HG02884 (cell line): ENCODE measurements at regions not wholly inside any gene's neighbourhood (a gene's known extent, or its start where the extent isn't known, plus 50 kb on each side); places are given as distances from the start of the nearest gene placed in this dataset.

ENCODE experiments used
- ATAC-seq: cut with Tn5 transposase; IDR thresholded peaks from one replicate; pipeline ENCODE4 v1.9.1; 2021; ENCODE audit warnings: mild to moderate bottlenecking, moderate library complexity; ENCODE audit not compliant: unreplicated experiment

DNA sequence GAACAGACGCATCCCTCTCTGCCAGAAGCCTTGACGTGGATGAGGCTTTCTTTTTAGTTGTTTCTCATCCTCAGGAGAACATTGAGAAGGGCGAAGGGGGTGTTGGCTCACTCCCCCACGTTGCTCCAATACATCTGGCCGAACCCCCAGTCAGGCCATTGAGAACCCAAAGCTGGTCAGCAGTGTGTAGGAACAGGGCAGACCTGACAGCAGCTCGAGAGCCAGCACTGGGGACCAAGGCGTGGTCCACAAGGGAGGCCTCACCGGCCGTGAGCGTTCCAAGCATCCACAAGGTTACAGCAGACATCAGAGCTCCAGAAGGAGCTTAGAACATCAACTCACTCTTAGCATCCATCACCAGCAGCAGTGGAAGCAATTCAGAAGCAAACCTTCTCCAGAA is 387.9 kb upstream of the ARID1B start:
- ATAC-seq = no peak

DNA sequence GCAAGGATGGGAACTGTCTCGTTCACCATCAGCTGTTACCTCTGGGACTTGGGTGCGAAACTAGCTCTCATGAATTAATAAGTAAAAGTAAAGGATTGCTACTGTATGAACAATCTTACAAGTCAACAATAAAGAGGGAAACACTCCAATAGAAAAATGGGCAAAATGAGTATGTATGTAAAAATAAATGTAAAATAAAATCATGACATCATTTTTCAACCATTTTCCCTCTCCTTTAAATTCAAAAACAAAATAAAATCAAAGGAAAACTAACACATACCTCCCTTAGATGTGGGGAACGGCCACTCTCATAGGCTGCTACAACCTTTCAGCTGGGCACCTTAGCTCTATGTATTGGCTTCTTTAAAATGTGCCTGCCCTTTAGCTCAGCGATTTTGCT is 389.7 kb upstream of the ARID1B start:
- ATAC-seq = no peak

DNA sequence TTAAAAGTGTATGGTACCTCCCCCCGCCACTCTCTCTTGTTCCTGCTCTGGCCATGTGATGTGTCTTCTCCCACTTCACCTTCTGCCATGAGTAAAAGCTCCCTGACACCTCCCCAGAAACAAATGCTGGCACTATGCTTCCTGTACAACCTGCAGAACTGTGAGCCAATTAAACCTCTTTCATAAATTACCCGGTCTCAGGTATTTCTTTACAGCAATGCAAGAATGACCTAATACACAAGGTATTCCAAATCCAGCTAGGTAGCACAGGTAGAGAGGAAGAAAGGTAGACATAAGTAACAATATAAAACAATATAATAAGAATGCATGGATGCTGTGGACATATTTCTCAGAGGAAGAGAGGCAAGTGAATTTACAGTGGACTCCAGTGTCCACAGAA is 394.1 kb upstream of the ARID1B start:
- ATAC-seq = no peak

DNA sequence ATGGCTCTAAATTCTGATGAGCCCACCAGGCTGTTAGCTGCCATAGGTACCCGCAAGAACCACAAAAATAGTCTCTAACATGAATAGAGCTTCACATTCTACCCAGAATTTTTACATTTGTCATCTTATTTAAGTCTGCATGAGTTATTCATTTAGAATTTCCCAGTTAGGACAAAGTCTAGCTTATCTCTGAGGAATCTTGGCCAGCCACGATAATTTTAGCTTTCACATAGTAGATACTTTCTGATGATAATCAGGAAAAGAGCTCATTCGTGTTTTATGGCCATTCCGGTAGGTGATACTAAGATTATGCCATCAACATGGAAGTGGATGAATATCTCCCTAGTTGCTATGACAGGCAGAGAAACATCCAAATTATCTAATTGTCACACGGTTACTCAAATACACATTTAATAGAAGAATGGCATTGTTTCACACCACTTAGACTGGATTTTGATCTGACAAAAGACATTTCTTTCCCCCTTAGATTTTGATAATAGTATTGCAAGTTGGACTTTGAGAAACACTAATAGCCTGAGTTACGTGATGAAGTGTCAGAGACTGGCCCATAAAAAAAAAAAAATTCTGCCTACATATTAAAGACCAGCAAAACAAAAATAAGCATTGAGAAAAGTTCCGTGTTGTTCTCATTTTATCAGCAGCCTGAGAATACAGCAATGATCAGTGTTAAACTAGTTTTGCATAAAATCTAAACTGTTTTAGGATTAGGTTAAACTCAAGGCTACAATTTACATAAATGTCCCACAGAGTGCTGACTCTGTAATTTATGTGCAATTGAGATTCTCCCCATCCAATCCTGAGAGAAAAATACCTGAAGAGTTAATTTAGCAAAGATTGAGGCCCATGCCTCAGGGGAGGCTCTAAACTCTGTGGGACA is 397.5 kb upstream of the ARID1B start:
- ATAC-seq = no peak

DNA sequence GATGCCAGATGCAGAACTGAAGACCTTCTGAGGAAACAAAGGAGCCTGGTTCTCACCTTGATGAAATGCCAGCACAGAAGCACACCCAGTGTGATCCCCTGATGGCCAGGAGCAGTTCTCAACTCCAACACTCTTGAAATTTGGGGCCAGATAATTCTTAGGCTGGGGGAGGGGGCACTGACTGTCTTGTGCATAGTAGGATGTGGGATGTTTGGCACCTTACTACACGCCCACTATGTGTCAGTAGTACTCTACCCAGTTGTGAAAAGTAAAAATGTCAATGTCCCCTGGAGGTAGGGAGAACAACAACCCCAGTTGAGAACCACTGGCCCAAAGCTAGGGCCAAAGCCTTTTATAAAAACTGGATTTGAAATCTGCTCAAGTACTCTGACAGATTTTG is 398.3 kb upstream of the ARID1B start:
- ATAC-seq = no peak

DNA sequence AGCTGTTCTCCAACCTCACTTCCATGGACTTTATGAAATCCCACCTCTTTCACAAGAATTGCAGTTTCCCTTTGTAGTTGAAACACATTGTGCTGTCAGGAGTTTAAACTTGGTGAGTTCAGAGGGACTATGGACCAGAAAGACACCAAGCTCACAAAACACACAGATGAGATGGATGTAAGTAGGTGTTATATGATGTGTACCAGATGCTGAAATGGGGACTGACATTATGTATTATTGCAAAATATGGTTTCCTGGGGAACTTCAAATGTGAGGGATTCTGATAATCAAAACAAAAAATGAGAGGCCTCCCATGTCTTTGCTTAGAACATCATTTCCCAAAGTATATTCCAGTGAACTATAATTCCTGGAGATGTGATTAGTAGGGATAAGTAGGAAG is 401.1 kb upstream of the ARID1B start:
- ATAC-seq = no peak

DNA sequence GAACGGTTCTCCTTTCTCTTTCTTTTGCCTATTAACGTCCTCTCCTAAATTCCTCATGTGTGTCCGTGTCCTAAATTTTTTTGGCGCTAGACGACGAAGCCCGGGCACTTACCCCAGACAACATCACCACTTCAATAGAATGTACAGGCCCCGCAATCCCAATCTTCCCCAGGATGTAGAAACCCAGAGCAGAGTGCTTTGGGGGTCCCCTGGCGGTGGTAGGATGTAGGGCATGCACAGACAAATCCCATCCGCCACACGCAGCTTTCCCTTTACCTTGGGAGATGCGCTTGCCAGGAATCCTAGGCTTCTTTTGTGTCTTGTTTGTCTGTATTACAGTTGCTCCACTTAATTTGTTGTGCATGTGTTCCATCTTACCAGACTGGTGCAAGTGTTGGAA is 417.3 kb upstream of the ARID1B start:
- no peak for ATAC-seq

DNA sequence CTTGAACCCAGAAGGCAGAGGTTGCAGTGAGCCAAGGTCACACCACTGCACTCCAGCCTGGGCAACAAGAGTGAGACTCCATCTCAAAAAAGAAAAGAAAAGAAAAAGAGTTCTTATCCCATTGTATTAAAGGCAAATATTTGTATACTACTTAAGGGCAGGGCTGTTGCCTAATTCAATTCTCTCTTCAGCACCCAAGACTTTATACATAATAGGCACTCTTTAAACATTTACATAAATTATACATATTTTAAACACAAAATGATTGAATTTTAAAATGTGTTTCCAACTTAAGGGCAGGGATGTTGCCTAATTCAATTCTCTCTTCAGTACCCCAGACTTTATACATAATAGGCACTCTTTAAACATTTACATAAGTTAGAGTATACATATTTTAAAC is 424.3 kb upstream of the ARID1B start:
- no peak for ATAC-seq

DNA sequence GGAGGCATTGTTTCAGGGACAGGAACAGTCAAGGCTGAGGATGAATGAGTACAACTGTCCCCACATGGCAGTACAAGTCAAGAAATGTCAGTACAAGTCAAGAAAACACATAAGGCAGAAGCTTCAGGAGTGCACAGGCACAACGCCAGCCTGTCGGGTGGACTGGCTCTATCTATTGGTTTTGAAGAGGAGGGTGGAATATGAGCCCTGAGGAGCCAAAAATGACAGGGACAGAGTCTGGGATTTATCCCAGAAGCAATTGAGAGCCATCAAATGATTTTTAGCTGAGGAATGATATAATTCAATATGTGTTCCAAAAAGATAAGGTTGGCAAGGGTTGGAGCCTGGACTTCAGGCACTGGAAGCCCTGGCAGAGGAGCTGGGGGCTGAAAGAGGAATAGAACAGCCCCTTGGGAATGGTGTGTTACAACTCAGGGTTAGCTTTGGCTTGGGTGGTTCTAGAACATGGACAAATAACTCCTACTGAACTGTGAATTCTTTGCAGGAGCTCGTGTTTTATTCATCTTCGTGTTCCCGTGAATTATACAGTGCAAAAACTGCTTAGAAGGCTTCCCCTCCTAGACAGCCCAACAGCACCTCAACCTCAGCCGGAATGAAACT is 425.7 kb upstream of the ARID1B start:
- no peak for ATAC-seq

DNA sequence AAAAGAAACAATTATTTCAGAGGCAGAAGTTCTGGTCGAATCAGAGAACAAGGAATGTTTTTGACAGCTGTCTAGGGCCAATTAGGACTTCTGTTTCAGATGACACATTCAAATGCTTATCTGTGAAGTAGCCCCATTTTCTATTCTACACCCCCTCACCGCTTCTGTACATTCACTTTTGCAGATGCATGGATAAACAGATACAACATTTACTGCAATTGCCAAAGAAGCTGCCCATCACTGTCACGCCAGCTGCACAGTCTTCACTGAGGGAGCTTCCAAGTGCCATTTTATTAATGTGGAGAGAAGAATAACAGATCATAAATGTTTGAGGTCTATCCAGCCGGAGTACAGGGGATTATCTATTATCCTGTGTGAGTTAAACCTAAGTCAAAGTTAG is 426.8 kb upstream of the ARID1B start:
- ATAC-seq = no peak

DNA sequence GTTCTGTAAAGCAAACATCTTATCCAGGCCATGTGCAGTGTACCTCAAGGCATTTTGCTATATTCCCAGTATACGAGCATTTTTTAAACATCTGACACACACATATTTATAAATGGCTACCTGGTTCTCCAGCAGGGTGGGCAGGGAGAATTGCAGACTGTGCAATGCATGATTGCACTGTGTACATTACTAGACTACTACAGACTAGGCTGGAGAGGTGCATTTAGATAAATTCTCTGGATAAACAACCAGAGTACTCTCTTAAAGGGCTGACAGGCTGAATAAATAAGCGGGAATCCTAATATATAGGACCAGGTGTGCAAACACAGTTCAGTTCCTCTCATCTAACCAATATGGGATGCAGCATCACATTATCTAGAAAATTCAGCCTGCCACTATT is 428.3 kb upstream of the ARID1B start:
- no peak for ATAC-seq

DNA sequence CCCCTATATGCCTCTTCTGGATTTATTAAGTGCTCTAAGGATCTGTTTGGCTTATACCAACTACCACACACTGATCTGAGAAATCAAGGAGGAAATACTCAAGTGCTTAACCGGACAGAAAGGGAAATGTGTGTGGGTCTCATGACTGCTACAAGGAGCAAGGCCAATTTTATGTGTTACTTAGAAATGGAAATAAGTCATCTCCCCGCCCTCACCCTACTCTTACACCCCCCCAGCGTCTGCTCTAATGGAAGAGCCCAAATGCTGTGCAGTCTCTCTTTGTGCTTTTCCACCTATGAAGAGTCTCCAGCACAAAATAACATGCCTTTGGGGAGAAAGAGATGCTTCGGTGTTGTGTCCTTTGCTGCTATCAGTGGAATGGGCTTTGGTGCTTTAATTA is 428.8 kb upstream of the ARID1B start:
- ATAC-seq = no peak

DNA sequence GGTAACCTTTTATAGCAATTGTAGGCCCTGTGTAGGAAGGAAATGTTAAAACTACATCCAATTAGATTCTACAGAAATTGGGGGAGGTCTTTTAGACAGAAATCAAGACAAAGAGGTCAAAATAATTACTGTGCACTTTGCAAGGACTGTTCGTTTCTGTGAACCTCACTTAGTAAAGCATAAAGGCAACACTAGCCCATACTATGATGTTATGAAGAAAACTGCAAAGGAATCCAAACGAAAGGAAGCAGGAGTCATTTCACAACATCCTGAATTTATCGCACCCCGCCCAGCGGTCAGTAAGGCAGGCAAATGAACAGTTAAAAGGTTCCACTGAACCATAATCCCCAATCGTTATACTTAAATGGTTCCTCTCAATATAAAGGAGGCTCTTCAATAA is 429.5 kb upstream of the ARID1B start:
- no peak for ATAC-seq

DNA sequence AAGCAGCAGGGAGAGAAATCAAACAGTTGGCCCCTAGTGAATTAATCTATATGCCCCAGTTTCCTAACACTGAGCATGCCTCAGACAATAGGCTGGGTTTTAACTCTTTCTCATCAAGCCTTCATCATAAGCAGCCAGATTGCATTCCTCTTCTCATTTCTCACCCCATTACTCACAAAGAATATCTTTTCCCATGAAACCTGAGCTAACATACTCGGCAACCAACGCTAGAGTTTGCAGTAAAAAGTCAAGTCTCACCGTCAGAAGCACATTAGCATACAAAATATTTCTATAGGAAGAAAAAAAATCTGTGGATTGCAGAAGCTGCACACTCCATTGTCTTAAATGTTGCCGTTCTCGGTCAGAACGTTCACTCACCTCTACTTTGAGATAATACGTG is 429.9 kb upstream of the ARID1B start:
- no peak for ATAC-seq

DNA sequence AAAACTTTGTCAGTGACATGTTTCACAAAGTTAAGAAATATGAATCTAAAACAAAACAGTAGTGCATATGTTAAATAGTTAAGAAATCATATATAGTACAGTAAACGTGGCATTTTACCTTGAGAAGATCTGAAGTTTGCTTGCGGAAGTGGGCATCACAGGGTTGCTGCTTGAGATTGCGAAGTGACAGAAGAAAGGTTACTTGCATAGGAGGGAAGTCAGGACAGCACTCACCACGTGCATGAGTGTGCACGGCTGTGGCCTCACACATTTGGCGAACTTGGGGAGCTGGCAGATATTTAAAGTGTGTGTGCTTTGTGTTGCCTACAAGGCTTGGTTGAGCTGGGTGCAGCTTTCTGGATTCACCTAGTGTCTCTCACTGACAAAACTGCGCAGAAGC is 431.5 kb upstream of the ARID1B start:
- no peak for ATAC-seq

DNA sequence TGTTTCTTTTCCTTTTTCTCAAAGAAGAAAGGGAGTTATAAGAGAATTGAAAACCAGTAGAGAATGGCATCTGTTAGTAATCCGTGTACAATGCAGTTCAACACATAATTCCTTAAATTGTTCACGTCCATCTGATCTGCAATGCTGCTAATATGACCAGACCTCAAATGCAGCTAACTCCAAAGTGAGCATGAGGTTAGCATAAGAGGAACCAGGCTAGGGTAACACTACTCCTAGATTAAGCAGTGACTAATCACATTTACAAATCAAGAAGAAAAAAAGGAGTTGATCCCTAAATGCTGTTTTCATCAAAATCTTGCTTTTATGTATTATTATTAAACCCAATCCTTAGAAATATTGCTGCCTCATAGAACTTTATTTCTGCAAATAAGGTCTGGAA is 432.7 kb upstream of the ARID1B start:
- ATAC-seq = no peak

DNA sequence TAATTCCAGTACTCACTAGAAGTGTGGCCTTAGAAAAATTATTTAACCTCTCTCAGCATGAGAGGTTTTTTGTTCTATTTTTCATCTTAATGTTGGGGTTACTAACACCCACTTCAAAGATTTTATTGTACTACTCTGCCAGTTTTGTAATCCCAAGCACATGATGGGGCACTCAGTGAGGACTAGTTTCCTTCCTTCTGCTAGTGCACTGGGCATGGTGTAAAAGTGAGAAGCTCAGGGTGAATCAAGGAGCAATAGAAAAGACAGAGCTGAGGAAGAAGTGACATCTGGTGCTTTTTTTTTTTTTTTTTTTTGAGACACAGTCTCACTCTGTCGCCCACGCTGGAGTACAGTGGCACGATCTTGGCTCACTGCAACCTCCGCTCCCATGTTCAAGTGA is 439.4 kb upstream of the ARID1B start:
- no peak for ATAC-seq

DNA sequence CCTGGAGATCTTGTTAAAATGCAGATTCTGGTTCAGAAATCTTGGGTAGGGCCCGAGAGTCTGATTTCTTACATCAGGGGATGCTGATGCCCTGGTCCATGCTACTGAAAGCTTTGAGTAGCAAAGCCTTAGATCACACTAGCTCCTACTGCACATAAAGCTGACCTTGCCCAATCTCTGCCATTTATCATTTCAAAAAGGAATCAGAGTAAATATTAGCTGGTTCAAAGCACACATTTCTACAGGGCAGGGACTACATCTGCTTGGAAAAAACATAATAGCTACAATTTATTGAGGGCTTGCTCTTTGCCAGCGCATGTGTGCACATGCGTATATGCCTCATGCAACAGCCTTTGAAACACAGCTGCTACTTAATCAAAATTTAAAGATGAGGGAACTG is 440.4 kb upstream of the ARID1B start:
- ATAC-seq = no peak

DNA sequence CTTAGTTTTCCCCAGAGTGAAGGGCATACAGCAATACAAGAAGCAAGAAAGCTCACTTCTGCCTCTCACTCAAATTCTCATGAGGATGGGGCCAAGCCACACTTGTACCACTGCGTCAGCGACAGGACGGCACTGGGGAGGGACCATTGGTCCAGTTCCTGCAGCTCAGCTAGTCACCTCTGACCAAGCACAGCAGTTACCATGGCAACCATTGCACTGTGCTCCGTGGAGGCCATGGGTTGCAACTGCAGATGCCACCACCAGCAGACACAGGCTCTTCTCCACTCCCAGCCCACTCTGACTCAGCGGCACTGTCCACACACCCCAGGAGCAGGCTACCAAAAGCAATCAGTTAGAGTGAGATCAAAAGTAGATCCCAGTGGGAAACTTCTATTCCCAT is 441.1 kb upstream of the ARID1B start:
- ATAC-seq = no peak

DNA sequence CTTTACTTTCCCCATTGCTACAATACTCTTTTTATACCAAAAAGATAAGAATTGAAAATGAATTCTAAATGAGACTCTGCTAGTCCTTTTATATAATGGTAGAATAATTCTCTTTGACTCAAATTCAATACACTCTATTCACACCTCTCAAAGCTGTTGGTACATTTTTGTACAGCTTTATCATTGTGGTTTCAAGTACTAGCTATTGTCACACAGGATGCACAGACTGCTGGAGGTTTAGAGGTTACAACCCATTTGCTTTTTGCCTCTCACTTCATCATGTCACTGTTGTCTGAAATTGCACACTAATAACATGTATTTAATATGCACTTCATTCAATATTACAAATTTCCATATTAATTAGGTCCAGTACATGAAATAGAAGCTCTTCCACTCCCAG is 442.2 kb upstream of the ARID1B start:
- no peak for ATAC-seq

DNA sequence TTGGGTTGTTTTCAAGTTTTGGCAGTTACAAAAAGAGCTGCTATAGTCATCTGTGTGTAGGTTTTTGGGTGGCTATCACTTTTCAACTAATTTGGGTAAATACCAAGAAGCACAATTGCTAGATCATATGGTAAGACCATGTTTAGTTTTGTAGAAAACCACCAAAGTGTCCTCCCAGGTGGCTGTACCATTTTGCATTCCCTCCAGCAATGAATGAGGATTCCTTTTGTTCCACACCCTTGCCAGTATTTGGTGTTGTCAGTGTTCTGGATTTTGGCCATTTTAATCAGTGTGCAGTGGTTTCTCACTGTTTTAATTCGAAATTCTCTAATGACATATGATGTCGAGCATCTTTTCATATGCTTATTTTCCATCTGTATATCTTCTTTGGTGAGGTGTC is 457.5 kb upstream of the ARID1B start:
- ATAC-seq = no peak

DNA sequence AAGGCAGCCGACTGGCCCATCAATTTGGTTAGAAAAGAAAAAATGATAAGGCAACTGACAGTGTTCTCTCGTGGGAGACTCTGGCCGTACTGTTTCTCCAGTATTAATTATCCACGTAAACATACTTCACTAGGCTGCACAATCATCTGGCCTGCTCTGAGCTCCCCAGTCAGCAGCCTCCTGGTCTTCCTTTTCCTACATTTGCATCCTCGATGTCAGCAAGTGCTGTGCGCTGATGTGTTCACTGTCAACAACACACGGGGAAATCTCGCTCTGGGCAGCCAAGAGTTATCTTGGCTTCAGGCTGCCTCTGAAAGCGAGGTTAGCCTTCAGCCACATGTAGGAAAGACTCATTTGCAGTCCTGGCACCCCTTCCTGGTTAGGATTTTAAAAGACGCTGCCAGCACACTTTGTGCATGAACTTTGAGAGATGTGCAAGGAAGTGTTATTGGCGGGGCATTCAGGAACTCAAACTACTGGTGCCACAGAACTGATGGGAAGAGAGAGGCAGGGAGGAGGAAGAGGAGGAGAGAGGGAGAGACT is 460.5 kb upstream of the ARID1B start:
- ATAC-seq = no peak
